ENCODE measurements at regions not wholly inside any gene's neighbourhood (a gene's known extent, or its start where the extent isn't known, plus 50 kb on each side); places are given as distances from the start of the nearest gene placed in this dataset.

DNA sequence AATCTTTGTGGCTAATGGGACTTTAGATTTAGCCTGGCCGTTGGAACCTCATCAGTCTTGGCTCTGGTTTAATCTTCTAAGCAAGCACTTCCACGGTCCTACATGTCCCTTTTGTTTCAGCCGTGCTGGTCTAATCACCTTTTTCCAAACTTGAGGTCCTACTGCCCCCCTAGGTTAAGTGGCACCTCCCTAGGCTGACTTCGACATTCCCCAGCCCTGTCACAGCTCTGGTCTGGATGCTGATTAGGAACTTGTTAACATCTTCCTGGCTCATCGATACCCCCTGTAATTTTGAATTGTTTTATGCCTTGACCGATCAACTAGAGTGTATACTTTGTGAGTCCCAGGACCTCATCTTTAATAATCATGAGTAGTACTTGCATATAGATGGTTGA lies 56.6 kb downstream of the OTOR start:
- H3K4me1 ChIP-seq, result no peaks in the 10 kb centered on the region
- no TSS peak for BruUV-seq (replicated peaks)
- H3K27me3 ChIP-seq (replicated peaks; ENCODE audit: control insufficient read depth, insufficient read depth, low read length), result peaks cover 2% of the 10 kb centered on the region; the same call in 1 of the 2 replicates
- CTCF ChIA-PET, result interaction anchor here (1.0 to 1.3 kb wide), 2 partner anchors 16 to 17 kb away, joined by 4 to 36 read pairs; no protein-coding TSS in a partner anchor
- no peaks in the 10 kb centered on the region for H3K36me3 ChIP-seq (ENCODE audit: control insufficient read depth, insufficient read depth, low read length)
- no peak overlapping the region for H3K4me3 ChIP-seq (ENCODE audit: low read depth, low read length)
- POLR2A ChIA-PET, result no interaction called here
- no peak overlapping the region for H3K4me3 Mint-ChIP-seq (ENCODE audit: unreplicated experiment)
- H3K9me3 ChIP-seq, result 0 out of 2 replicates have a peak, but pooled peaks cover 11% of the 10 kb centered on the region
- peaks cover 34% of the 10 kb centered on the region for H3K27me3 Mint-ChIP-seq (ENCODE audit: insufficient read depth, unreplicated experiment)
- TF ChIP-seq, protein P1, sequence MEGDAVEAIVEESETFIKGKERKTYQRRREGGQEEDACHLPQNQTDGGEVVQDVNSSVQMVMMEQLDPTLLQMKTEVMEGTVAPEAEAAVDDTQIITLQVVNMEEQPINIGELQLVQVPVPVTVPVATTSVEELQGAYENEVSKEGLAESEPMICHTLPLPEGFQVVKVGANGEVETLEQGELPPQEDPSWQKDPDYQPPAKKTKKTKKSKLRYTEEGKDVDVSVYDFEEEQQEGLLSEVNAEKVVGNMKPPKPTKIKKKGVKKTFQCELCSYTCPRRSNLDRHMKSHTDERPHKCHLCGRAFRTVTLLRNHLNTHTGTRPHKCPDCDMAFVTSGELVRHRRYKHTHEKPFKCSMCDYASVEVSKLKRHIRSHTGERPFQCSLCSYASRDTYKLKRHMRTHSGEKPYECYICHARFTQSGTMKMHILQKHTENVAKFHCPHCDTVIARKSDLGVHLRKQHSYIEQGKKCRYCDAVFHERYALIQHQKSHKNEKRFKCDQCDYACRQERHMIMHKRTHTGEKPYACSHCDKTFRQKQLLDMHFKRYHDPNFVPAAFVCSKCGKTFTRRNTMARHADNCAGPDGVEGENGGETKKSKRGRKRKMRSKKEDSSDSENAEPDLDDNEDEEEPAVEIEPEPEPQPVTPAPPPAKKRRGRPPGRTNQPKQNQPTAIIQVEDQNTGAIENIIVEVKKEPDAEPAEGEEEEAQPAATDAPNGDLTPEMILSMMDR (IDR thresholded peaks at IDR 0.05; ENCODE audit: insufficient read depth in 1 of 2, low read depth in 1 of 2, low read length in 1 of 2, severe bottlenecking in 1 of 2, unreplicated experiment in 1 of 2), result no peak
- H3K27ac Mint-ChIP-seq (ENCODE audit: unreplicated experiment), result no peak overlapping the region
- no peaks in the 10 kb centered on the region for H3K36me3 Mint-ChIP-seq (ENCODE audit: insufficient read depth, unreplicated experiment)
- DNase-seq, result no peak
- no peaks in the 10 kb centered on the region for H3K9me3 Mint-ChIP-seq (ENCODE audit: unreplicated experiment)
- no peaks in the 10 kb centered on the region for H3K4me1 Mint-ChIP-seq (ENCODE audit: low read depth, unreplicated experiment)
- intact Hi-C loops (cut with micrococcal nuclease; ENCODE audit: unreplicated experiment), result loop anchor here (1.0 to 10.0 kb wide), 4 partner anchors 17 to 800 kb away; no protein-coding TSS in a partner anchor

DNA sequence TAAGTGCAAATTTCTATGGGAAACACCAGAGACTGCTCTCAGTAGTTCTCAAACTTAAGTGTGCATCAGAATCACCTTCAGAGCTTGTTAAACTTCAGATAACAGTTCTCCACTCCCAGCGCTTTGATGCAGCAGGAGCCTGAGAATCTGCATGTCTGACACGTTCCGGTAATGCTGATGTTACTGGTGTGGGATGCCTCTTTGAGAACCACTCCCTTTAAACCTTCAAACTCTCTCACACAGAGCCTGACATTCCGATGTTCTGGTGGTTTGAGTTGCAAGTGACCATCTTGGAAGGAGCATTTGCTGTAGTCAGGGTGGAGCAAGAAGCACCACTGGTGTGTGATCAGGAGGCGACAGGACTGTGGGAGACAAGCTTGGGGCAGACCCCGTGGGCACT lies 57.9 kb downstream of the OTOR start:
- Mint-ChIP-seq H3K9me3 (ENCODE audit: unreplicated experiment) (no peaks in the 10 kb centered on the region), H3K4me1 (ENCODE audit: low read depth, unreplicated experiment) (no peaks in the 10 kb centered on the region), H3K27ac (ENCODE audit: unreplicated experiment) (no peak overlapping the region), H3K27me3 (ENCODE audit: insufficient read depth, unreplicated experiment) (peaks cover 28% of the 10 kb centered on the region), H3K4me3 (ENCODE audit: unreplicated experiment) (no peak overlapping the region), H3K36me3 (ENCODE audit: insufficient read depth, unreplicated experiment) (no peaks in the 10 kb centered on the region)
- DNase-seq, result no peak
- Histone ChIP-seq H3K4me3 (ENCODE audit: low read depth, low read length) (no peak overlapping the region), H3K27me3 (replicated peaks; ENCODE audit: control insufficient read depth, insufficient read depth, low read length) (peaks cover 2% of the 10 kb centered on the region; the same call in 1 of the 2 replicates), H3K9me3 (0 out of 2 replicates have a peak, but pooled peaks cover 11% of the 10 kb centered on the region), H3K36me3 (ENCODE audit: control insufficient read depth, insufficient read depth, low read length) (no peaks in the 10 kb centered on the region), H3K4me1 (no peaks in the 10 kb centered on the region)
- ChIA-PET CTCF (interaction anchor here (0.7 to 1.5 kb wide), 2 partner anchors 10 to 15 kb away, joined by 3 to 4 read pairs; no protein-coding TSS in a partner anchor), POLR2A (no interaction called here)
- BruUV-seq (replicated peaks), result no TSS peak
- TF ChIP-seq, protein P1 (IDR thresholded peaks at IDR 0.05; ENCODE audit: insufficient read depth in 1 of 2, low read depth in 1 of 2, low read length in 1 of 2, severe bottlenecking in 1 of 2, unreplicated experiment in 1 of 2), result no peak
- intact Hi-C loops (cut with micrococcal nuclease; ENCODE audit: unreplicated experiment), result loop anchor here (10.0 kb wide), 1 partner anchor 799 kb away; no protein-coding TSS in a partner anchor

DNA sequence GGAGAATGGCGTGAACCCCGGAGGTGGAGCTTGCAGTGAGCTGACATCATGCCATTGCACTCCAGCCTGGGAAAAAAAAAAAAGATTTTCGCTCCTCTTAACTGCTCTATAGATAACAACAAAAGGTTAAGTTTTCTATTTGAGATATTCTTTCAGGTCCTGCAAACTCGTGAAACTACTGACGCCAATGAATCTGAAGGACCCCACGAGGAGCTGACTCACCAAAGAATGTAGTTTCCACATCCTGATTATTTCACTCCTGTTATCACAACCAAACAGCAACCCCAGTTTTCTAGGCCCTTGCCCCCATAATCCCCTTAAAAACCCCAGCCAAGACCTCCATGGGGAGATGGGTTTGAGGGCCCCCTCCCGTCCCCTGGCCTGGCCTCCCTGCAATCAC lies 58.7 kb downstream of the OTOR start:
- H3K4me1 Mint-ChIP-seq (ENCODE audit: low read depth, unreplicated experiment), result no peaks in the 10 kb centered on the region
- no peaks in the 10 kb centered on the region for H3K36me3 Mint-ChIP-seq (ENCODE audit: insufficient read depth, unreplicated experiment)
- peaks cover 2% of the 10 kb centered on the region; the same call in 1 of the 2 replicates for H3K27me3 ChIP-seq (replicated peaks; ENCODE audit: control insufficient read depth, insufficient read depth, low read length)
- no TSS peak for BruUV-seq (replicated peaks)
- no peak overlapping the region for H3K4me3 ChIP-seq (ENCODE audit: low read depth, low read length)
- ChIA-PET POLR2A (no interaction called here), CTCF (interaction anchor here (0.7 to 1.5 kb wide), 2 partner anchors 9 to 455 kb away, joined by 3 to 4 read pairs; no protein-coding TSS in a partner anchor)
- H3K4me3 Mint-ChIP-seq (ENCODE audit: unreplicated experiment), result no peak overlapping the region
- H3K4me1 ChIP-seq, result no peaks in the 10 kb centered on the region
- TF ChIP-seq, protein P1 (IDR thresholded peaks at IDR 0.05; ENCODE audit: insufficient read depth in 1 of 2, low read depth in 1 of 2, low read length in 1 of 2, severe bottlenecking in 1 of 2, unreplicated experiment in 1 of 2), result no peak
- peaks cover 30% of the 10 kb centered on the region for H3K27me3 Mint-ChIP-seq (ENCODE audit: insufficient read depth, unreplicated experiment)
- H3K9me3 Mint-ChIP-seq (ENCODE audit: unreplicated experiment), result no peaks in the 10 kb centered on the region
- intact Hi-C loops (cut with micrococcal nuclease; ENCODE audit: unreplicated experiment), result loop anchor here (10.0 kb wide), 1 partner anchor 798 kb away; no protein-coding TSS in a partner anchor
- no peak for DNase-seq
- H3K27ac Mint-ChIP-seq (ENCODE audit: unreplicated experiment), result no peak overlapping the region
- 0 out of 2 replicates have a peak, but pooled peaks cover 11% of the 10 kb centered on the region for H3K9me3 ChIP-seq
- no peaks in the 10 kb centered on the region for H3K36me3 ChIP-seq (ENCODE audit: control insufficient read depth, insufficient read depth, low read length)

Measured in Caco-2 (cell line).